Dermis blood vessel endothelial cell (primary cell): ENCODE measurements at regions not wholly inside any gene's neighbourhood (a gene's known extent, or its start where the extent isn't known, plus 50 kb on each side); places are given as distances from the start of the nearest gene placed in this dataset.
"Not testable (repeated sequence)": the region's sequence is repeated elsewhere in the genome, so short reads cannot be mapped to it uniquely, and the experiment has no call there.

Source experiments
- DNase-seq: peaks from one replicate; pipeline ENCODE4 v3.0.0; 2010

DNA sequence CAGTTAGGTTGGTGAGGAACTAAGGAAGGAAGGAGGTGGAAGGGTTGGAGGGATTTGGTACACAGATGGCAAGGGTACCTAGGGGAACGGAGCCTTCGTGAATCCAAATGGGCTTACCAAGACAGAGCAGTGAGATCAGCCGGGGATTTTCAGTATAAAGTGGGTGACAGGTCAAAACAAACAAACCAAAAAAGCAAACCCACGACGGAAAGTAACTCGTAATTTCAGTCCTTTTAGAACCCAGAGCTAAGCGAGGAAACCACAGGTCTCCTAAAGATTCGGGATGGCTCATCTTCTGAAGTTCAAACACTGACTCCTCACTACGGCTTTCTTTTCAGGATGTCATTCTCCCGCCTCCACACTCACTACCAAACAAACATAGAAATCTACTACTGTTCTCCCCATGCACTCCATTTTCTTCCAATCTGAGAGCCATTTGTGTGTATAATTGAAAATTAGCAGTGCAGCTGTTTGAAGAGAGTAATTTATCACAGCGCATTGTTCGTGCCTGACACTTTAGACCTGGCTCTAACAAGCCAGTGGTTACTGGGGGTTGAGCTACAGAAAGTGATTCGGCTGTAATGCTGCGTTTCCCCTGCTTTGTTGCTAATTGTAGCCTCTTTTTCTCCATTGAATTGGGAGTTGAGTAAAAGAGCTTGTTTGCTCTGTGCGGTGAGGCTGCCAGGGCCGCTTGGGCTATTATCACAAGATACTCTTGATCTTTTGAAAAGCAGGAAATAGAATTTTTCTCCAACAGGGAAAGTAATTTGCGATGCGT is 64.7 kb upstream of the CCDC39 start:
- no peak for DNase-seq

GRCh38 chr3:180747805-180748361 is 68.6 kb upstream of the CCDC39 start:
- no peak for DNase-seq

DNA sequence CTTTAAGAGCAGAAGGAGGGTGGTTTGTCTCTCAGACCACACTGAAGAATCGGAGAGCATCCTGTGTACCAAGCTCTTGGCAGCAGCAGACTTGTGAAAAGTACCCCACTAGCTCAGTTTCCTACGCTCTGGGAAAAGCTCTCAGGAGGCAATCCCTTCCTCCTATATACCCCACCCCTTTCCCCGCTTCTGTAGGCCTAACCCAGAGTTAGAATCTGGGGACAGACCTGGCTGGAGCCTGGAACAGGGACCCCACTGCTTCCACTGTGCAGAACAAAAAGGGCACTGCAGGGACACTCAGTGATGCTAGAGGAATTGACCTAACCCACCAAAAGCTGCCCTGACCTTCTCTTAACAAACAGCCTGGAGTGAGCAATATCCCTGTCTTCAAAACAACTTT is 70.0 kb upstream of the CCDC39 start:
- no peak for DNase-seq

GRCh38 chr3:180749796-180750195 is 70.5 kb upstream of the CCDC39 start:
- no peak for DNase-seq

GRCh38 chr3:180755556-180755955 is 76.3 kb upstream of the CCDC39 start:
- no peak for DNase-seq

GRCh38 chr3:180762866-180763265 is 83.6 kb upstream of the CCDC39 start:
- no peak for DNase-seq

- no peak for DNase-seq
Observed at GRCh38 chr3:180764481-180764880, 85.2 kb upstream of the CCDC39 start.

DNA sequence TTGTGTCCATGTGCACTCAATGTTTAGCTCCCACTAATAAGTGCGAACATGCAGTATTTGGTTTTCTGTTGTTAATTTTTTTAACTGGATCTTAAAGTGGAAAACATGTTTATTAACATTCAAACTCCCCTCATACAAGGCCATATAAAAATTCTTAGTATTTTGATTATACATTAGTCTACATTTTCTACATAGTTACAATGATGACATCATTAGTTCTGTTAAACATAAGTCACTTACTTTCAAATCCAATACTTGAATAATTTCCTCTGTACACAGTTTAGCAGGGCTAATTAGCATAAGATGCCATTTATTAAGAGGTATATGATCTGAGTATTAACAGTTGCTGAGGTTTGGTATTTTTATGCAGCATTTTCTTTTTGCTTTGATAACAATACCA is 91.3 kb upstream of the CCDC39 start:
- no peak for DNase-seq

GRCh38 chr3:180776433-180776832 is 97.1 kb upstream of the CCDC39 start:
- no peak for DNase-seq

- DNase-seq = no peak
Observed at GRCh38 chr3:180782195-180782984, 103.1 kb upstream of the CCDC39 start.

GRCh38 chr3:180786227-180786626 is 106.9 kb upstream of the CCDC39 start:
- DNase-seq = not testable (repeated sequence)

GRCh38 chr3:180789774-180790173 is 110.5 kb upstream of the CCDC39 start:
- no peak for DNase-seq

- no peak for DNase-seq
Observed at GRCh38 chr3:180798197-180798596, 114.3 kb upstream of the FXR1 start.

- DNase-seq = peak; percentile 30
Observed at GRCh38 chr3:180802837-180803236, 109.6 kb upstream of the FXR1 start.

- peak; percentile 63 for DNase-seq
Observed at GRCh38 chr3:180804916-180805315, 107.6 kb upstream of the FXR1 start.

DNA sequence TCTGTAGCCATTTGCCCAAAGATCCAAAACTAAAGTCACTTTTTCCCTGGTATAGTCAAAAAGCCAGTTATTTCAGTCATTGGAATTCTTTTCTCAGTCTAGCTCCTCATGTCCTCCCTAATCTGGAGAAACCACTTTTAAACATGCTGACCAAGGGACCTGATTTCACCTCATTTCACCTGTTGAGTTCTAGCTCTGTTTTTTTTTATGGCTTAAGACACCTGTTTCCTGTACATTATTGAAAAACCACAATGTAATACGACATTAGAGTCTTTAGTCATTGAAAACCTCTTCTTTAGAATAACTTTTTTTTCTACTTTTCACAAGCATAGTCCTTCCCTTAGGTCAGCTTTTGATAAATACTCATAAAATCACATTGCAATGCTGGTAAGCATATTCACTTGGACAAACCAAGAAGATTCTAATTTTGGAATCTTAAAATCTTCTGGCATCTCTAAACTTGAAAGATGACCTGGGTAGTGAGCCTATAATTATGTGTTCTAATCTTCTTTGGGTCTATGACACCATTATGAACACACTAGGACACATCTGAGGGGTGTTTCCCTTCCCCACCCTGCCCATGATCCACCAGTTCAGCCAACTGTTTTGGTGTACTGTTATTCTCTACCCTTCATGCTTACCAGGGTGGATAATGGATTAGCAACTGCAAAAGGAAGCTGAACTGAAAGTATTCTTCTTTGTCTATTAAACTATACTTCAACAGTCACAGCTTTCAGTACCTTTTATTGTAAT is 103.5 kb upstream of the FXR1 start:
- DNase-seq = no peak

DNA sequence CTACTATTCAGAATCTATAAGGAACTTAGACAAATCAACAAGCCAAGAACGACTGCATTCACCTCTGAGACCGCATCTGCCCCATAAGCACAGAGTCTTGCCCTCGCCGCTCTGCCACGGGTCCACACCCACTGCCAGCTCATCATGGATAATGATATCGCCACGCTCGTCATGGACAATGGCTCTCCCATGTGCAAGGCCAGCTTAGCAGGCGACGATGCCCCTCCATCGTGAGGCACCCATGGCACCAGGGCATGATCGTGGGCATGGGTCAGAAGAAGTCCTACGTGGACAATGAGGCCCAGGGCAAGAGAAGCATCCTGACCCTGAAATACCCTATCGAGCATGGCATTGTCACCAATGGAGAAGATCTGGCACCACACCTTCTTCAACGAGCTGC is 92.1 kb upstream of the FXR1 start:
- no peak for DNase-seq

- no peak for DNase-seq
Observed at GRCh38 chr3:180825964-180826363, 86.5 kb upstream of the FXR1 start.

DNA sequence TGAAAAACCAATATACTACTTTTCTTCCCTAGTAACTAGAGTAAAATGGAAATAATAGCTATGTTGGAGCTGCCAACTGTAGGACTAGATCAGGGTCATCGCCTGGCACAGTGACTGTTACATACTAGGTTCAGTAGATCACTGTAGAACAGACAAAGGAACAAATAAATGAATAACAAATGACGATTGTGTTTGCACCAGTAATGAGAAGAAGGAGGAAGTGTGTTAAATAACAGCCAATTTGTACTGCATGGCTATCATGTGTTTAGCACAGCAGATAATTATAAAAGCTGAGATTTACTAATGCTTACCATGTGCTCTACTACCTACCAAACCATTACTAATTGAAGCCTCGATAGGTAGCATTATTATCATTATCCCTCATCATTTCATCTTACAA is 85.3 kb upstream of the FXR1 start:
- no peak for DNase-seq

- DNase-seq = no peak
Observed at GRCh38 chr3:180828001-180828720, 84.3 kb upstream of the FXR1 start.

DNA sequence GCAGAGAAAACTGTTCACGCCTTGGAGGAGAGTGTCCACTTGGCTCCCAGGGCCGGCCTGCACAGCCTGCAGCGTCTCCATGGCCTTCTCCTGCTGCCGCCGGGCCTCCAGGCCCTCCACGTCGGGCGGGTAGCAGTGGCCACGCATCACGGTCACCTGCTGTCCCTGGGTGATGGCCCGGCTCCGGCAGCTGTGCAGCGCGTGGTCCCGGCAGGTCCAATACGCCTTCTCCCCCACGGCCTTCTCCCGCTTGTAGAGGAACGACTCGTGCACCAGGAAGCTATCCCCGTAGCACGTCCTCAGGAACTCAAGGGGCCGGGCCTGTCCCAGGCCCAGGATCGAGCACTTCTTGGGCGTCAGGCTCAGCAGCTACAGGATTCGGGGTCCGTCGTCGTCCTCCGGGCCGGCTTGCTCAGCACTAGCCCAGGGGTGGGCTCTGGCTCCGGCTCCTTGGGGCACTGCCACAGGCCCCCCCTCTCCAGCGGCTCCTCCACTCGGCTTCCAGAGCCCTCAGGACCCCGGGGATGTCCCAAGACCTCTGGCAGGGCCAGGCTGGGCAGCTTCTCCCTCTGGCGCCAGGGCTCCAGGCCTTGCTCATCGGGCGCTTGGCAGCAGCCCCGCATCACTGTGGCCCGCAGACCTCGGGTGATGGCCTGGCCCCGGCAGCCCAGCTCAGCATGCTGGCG is 83.6 kb upstream of the FXR1 start:
- DNase-seq = no peak
